GM21529 (cell line): ENCODE measurements at regions not wholly inside any gene's neighbourhood (a gene's known extent, or its start where the extent isn't known, plus 50 kb on each side); places are given as distances from the start of the nearest gene placed in this dataset.

ENCODE experiments used
- ATAC-seq: cut with Tn5 transposase; IDR thresholded peaks from one replicate; pipeline ENCODE4 v1.9.1; 2021; ENCODE audit not compliant: unreplicated experiment

- no peak for ATAC-seq
These were observed 388.3 kb upstream of the MGMT start for GRCh38 chr10:129078746-129079145.

- ATAC-seq, result no peak
These were observed 387.3 kb upstream of the MGMT start for GRCh38 chr10:129079705-129080104.

- no peak for ATAC-seq
These were observed 381.2 kb upstream of the MGMT start for GRCh38 chr10:129085811-129086210.

DNA sequence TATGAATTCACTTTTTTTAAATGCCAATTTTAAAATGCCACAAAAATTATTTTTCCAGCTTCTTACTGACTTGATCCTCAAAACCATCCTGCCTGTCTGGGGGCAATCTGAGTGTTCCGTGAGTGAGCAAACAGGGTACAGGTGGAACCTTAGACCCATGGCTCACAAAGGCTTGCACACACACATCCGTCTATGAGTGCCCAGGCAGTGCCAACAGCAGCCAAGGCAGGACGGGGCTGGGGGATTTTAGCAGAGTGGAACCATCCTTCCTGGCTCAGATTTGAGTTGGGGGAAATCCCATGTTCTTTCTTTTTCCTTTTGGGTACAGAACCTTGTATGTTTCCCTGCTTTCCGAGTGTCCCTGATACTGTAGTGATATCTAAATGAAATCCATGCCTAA lies 377.7 kb upstream of the MGMT start:
- ATAC-seq, result no peak

DNA sequence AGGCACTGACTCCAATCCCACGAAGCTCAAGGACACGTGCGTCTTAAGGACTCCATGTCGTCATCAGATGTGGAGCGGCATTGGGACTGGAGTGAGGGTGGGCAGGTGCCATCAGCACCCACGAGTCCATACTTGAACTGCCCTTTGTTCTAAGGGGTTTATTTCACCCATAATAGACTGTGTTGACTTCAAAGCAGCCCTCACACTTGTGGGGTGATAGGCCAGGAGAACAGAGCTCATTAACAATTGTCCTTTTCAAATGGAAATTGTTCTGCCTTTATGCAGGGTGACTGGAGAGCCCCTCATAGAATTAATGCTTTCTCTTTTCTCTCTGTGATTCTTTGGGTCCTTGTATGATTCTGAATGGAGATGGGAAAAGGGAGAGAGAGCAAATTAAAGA lies 376.9 kb upstream of the MGMT start:
- ATAC-seq, result no peak

- no peak for ATAC-seq
These were observed 376.2 kb upstream of the MGMT start for GRCh38 chr10:129090618-129091366.

DNA sequence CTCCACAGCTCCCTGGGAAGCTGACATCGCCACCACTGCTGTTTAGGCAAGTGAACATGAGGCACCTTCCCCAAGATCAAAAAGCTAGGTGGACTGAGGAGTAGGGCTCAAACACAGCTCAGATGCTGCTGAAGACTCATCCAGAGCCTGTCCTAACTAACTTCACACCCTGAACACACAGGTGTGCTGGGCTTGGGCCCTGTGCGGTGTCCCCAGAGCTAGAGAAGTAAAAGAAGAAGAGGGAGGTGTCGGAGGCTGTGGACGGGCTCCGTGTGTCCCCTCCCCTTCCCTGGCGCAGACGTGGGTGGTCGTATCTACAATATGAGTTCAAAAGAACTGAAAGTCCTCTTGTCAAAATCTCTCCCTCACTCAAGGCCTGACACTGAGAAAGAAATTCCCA lies 373.4 kb upstream of the MGMT start:
- ATAC-seq, result no peak

DNA sequence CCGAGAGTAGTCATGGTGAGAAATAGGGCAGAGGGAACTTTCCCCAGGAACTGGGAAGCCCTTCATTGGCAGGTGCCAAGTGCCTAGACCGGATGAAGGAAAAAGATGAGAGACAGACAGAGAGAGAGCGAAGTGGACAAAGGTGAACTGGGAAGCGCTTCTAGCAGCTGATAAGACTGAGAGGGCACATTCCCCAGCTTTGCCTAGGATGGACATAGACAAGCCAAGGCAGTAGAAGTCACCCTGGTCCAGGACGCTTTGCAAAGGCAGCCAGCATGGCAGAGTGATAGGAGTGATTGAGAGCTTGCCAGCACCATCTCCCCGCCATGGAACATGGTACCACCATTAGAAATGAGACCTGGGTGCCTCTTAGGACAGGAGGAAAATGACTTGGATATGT lies 372.8 kb upstream of the MGMT start:
- no peak for ATAC-seq

- no peak for ATAC-seq
These were observed 372.2 kb upstream of the MGMT start for GRCh38 chr10:129094861-129095260.

DNA sequence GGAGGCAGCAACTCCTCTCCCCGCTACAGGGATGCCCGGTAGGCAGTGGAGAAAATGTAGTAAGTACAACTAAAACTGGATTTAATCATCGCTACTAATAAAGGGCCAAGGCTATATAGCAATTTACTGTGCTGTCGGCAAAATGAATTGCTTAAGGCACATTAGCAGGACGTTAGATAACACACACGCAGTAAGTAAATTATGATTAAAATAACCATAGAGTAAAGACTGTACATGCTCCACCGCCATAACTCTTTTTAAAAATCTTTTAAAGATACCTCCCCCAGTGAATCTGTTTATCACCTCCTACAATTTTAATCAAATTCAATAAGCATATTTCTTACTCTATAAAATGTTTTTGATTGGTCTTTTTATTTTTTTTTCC lies 371.4 kb upstream of the MGMT start:
- ATAC-seq, result no peak

DNA sequence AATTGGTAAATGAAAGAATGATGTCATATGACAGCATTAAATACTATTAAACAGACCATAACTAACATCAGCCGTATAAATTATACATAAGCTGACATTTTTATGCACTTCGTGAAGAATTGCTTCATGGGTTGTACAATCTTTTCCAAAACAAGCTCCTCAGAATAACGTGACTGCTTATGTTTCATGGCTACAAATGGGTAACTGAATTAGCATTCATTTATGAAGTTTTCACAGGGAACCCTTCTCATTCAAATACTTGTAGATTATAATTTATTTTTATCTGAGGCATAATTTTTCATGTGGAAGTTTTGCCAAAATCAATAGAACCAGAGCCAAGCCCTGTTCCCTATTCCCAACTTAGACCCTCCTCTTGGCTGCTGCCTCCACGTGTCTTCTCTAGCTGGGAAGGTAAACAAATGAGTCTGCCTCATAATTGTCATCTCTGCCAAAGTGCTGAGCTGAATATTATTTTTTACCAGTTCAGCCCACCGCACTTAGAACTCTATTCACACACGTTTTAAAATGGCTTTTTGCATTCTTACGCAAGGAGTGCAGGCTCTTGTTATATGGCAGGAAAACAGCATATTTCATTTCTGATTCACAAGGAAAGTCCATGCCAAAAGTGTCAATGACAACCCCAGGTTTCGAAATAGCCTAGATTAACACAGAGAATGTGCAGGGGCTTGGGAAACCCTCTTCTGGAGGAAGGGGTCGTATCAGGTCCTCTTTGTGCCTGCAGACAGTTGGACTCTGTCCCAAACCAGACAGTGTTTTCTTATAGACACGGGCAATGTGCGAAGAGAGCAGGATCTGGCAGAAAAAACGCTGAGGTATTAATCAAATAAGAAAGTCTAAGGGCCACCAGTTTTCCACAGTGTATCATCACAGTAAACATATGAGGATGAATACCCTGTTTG lies 370.7 kb upstream of the MGMT start:
- no peak for ATAC-seq

DNA sequence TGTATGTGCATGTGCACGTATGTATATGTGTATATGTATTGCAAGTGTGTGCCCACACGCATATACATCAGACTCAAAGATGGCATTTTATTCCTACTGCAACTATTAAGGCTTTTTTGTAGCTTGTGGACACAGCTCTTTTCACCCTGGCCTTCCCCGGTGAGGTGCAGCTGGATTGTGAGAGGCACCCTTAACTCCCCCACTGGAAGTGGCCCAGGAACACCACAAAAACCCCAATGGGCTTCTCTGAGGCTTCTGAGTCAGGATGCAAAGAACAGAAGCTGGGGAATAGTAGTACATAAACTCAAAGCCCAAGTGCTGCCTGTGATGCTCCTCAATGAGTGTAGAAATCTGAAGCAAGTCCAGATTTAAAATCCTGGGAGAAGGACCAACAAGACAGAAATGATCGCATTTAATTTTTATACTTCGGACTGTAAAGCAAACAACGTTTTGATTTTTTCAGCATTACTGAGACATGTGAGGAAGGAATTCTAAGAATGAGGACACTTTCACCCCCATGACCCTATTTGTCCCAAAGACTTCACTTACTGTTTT lies 369.2 kb upstream of the MGMT start:
- ATAC-seq, result no peak

DNA sequence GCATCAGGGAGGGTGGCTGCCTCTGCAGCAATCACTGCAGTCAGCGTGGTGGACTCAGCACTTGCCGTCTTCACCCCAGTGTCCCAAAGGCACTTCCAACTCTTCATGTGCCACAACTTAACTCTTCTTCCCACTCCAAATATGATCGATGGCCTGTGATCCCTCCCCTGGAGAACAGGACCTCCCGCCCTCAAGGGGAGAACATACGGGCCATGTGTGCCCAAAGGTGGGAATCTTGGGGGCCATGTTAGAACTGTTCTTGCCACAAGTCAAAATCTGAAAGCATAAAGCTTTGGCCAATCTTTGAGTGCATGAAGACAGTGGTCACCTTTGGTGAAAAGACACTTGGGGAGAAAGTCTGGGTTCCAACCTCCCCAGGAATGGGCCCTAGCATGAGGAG lies 368.5 kb upstream of the MGMT start:
- no peak for ATAC-seq

- ATAC-seq, result no peak
These were observed 367.6 kb upstream of the MGMT start for GRCh38 chr10:129099486-129099885.

GRCh38 chr10:129099992-129100391 lies 367.0 kb upstream of the MGMT start:
- ATAC-seq, result no peak

DNA sequence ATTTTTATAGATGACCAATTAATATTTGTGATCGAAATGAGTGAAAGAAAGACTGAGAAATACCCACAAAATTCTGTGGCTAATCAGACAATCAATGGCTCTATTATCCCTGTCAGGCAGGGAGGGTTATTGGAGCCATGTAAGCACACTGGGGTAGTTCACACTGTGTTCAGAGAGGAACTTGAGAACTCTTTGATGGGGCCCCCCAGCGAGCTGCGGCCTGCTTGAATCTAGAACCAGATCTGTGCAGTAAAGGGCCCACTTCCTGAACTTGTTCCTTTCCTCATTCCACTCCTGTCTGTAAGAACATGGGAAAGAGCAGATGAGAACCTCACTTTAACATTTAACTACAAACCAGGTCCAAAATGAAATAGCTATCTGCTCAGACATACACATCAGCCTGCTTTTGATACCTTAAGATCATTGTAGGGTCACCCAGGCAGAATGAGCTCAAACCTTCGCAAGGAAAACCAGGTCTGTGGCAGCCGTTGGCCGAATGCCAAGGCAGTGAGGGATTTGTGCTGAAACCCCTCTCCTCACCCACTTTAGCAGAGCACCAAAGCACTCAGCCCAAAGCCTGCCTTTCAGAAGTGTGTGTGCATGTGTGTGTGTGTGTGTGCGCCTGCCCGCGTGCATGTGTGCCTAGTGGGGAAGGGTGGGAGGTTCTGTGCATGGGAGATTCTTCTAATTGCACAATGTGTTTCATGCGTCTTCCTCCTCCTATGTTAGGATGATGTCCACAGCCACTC lies 365.6 kb upstream of the MGMT start:
- no peak for ATAC-seq

GRCh38 chr10:129102906-129103693 lies 363.9 kb upstream of the MGMT start:
- no peak for ATAC-seq

- ATAC-seq, result no peak
These were observed 362.6 kb upstream of the MGMT start for GRCh38 chr10:129104266-129105045.

DNA sequence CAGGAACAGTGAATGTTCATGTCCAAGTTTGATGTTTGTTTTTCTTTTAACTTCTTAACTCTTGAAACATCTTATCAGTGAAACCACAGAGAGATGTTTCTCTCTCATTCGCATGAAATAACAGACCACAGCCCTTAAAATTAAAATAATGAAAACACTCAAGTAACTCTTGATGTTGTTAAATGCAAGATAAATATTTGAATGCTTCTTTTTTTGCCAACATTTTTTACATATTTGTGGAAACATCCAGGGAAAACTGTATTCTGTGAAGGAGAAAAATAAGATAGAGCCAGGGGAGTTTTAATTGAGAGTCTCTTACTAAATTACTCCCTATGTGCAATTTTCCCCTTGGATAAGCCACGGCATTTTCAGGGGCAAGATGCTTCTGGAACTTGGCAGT lies 361.8 kb upstream of the MGMT start:
- ATAC-seq, result no peak

DNA sequence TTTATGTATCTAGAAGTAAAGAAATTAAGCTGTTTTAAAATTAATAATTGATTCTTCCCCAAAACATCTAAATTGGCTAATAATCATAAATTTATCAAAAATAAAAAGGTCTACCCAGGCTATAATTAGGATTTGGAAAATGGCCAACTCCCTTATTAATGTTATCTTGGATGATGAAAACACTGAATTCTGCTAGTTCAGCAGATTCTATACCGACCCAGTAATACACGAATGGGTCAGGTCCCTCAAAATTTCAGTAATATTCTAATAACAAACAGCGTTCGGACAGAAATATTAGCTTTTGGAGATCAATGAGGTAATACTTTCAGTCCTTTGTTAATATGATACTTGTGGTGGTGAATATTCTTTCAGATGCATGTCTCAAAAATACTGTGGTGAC lies 360.7 kb upstream of the MGMT start:
- ATAC-seq, result no peak
